ENCODE measurements at regions not wholly inside any gene's neighbourhood (a gene's known extent, or its start where the extent isn't known, plus 50 kb on each side); places are given as distances from the start of the nearest gene placed in this dataset.

DNA sequence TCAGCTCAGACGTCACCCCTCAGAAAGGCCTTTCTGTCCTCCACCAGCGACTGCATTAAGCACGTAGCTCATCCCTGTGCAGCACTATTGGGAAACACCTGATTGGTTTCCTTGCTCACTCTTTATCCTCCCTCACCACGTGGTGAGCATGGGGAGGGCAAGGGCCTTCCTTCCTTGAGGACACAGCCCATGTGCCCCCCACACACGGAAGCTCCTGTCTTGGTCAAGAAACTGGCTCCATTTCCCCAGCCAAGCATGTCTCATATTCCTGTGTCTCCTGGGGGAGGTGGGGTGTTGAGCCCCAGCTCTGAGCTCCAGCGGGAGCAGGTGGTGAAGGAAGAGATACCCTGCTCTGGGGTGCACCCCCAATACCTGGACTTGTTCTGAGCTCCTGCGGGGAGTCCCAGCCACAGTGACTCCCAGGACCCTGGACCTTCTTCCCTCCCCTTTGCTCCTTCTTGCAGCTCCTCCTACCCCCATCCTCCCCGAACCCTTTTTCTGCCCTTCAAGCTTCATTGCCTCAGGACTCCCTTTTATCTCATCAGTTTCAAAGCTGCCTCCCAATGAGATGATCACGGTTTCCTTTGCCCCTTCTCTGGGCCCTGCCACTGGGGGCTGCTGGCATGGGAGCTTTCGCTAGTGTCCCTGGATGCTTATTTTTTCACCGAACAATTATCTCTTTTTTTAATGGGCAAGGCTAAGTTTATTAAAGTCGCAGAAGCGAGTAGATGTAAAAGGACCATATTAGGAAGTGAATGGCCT is 230.1 kb downstream of the TFAP2C start:
- H3K27ac ChIP-seq: no peak overlapping the region
- H3K9me3 ChIP-seq (ENCODE audit: severe bottlenecking): no peaks in the 10 kb centered on the region
- no peak for DNase-seq
- no peak overlapping the region for H3K4me3 ChIP-seq (ENCODE audit: low read depth, low read length)
- TF ChIP-seq, protein P1, sequence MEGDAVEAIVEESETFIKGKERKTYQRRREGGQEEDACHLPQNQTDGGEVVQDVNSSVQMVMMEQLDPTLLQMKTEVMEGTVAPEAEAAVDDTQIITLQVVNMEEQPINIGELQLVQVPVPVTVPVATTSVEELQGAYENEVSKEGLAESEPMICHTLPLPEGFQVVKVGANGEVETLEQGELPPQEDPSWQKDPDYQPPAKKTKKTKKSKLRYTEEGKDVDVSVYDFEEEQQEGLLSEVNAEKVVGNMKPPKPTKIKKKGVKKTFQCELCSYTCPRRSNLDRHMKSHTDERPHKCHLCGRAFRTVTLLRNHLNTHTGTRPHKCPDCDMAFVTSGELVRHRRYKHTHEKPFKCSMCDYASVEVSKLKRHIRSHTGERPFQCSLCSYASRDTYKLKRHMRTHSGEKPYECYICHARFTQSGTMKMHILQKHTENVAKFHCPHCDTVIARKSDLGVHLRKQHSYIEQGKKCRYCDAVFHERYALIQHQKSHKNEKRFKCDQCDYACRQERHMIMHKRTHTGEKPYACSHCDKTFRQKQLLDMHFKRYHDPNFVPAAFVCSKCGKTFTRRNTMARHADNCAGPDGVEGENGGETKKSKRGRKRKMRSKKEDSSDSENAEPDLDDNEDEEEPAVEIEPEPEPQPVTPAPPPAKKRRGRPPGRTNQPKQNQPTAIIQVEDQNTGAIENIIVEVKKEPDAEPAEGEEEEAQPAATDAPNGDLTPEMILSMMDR (IDR thresholded peaks at IDR 0.05; ENCODE audit: low read depth, low read length): no peak
- H3K27me3 ChIP-seq (ENCODE audit: insufficient read depth, low read depth, severe bottlenecking): peaks cover 87% of the 10 kb centered on the region
- no peaks in the 10 kb centered on the region for H3K36me3 ChIP-seq

DNA sequence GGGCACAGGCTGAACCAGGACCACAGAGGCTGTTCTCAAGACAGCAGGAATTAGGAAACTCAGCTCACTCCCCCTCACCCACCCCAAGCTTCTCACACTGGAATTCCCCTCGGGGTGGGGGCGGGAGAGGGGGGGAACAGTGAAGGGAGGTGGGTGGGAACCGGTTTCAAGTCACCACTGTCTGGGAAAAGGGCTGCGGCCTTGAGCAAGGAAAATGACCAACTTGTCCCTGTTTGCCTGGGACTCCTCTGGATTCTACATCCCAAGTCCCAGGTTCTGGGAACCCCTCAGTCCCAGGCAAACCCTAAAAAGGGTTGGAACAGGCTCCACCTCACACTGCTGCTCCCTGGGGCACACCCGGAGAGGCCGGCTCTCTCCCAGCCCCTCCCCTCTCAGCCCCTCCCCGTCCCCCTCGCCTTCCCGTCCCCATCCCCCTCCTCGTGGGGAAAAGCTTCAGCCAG is 230.7 kb downstream of the TFAP2C start:
- no peaks in the 10 kb centered on the region for H3K9me3 ChIP-seq (ENCODE audit: severe bottlenecking)
- DNase-seq: no peak
- H3K27me3 ChIP-seq (ENCODE audit: insufficient read depth, low read depth, severe bottlenecking): peaks cover 89% of the 10 kb centered on the region
- H3K27ac ChIP-seq: no peak overlapping the region
- no peaks in the 10 kb centered on the region for H3K36me3 ChIP-seq
- no peak overlapping the region for H3K4me3 ChIP-seq (ENCODE audit: low read depth, low read length)
- TF ChIP-seq, protein P1 (IDR thresholded peaks at IDR 0.05; ENCODE audit: low read depth, low read length): no peak

DNA sequence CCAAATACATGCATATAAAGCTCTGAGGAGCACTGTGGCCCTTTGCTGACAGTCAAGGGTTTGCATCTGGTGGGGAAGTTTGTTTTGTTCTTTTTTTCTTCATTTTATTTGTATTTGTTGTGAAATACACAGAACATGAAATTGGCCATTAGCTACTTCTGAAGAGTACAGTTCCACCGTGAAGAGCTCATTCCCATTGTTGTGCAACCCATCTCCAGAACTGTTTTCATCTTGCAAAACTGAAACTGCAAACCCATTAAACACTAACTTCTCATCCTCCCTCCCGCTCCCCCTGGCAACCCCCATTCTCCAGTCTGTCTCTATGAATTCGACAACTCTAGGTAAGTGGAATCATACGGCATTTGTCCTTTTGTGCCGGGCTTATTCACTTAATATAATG is 231.3 kb downstream of the TFAP2C start:
- TF ChIP-seq, protein P1 (IDR thresholded peaks at IDR 0.05; ENCODE audit: low read depth, low read length): no peak
- Histone ChIP-seq H3K27ac (no peak overlapping the region), H3K36me3 (no peaks in the 10 kb centered on the region), H3K9me3 (ENCODE audit: severe bottlenecking) (no peaks in the 10 kb centered on the region), H3K27me3 (ENCODE audit: insufficient read depth, low read depth, severe bottlenecking) (peaks cover 87% of the 10 kb centered on the region), H3K4me3 (ENCODE audit: low read depth, low read length) (no peak overlapping the region)
- DNase-seq: no peak

DNA sequence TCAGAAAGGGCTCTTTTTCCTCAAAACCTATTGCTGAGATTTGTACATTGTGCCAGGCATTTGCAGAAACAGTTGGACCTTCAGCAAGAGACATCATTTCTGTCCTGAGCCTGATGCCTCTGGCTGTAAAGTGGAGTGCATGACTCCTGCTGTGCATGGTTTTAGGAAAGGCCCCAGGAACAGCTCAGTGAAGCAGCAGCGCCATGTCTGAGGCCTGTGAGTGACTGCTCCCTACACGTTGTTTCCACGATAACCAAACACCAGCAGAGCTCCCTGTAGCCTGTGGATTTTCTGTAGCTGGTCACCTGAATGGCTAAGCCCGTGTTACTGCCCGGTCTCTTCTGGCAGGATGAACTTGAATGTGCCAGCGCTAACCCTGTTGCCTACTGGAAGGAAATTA is 232.5 kb downstream of the TFAP2C start:
- DNase-seq: no peak

DNA sequence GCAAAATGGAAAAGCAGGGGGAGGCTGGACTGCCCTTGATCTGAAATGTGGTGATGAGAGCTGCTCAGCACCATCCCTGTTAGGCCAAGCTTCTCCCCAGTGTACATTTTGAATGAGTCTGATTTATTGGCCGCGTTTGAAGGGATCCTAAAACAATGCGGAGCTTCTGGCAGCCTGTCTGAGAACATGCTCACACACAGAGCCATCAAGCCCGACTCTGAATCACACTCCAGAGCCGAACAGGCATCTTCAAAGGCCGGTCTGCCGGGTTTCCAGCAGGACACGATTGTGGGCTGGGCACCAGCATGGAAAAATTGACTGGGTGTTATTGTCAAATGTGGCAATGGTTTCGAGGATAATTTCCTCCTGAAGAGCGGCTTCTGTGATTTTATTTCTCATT is 235.9 kb downstream of the TFAP2C start:
- Histone ChIP-seq H3K36me3 (no peaks in the 10 kb centered on the region), H3K4me3 (ENCODE audit: low read depth, low read length) (no peak overlapping the region), H3K9me3 (ENCODE audit: severe bottlenecking) (no peaks in the 10 kb centered on the region), H3K27me3 (ENCODE audit: insufficient read depth, low read depth, severe bottlenecking) (peaks cover 91% of the 10 kb centered on the region), H3K27ac (no peak overlapping the region)
- DNase-seq: no peak
- TF ChIP-seq, protein P1 (IDR thresholded peaks at IDR 0.05; ENCODE audit: low read depth, low read length): no peak

More for the DNA sequence above, 232.5 kb downstream of the TFAP2C start:
- Histone ChIP-seq H3K36me3 (no peaks in the 10 kb centered on the region), H3K27ac (no peak overlapping the region), H3K4me3 (ENCODE audit: low read depth, low read length) (no peak overlapping the region), H3K27me3 (ENCODE audit: insufficient read depth, low read depth, severe bottlenecking) (peaks cover 87% of the 10 kb centered on the region), H3K9me3 (ENCODE audit: severe bottlenecking) (no peaks in the 10 kb centered on the region)
- TF ChIP-seq, protein P1 (IDR thresholded peaks at IDR 0.05; ENCODE audit: low read depth, low read length): no peak

DNA sequence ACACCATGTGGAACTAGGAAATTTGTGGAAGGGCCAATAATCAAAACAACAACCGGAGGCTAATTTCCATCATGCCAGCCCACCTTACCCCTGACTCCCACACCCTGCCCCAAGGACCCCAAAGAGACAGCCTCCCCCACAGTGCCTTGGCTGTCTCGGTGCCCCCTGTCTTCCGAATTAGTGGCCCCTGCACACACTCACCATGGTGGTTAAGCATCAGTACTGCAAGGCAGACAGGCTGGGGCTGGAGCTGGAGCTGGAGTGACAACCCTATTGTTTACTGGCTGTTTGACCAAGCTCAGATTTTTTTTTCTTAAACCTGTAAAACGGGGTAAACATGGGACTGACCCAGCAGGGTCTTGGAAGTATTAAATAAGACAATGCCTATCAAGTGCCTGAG is 238.0 kb downstream of the TFAP2C start:
- H3K9me3 ChIP-seq (ENCODE audit: severe bottlenecking): no peaks in the 10 kb centered on the region
- peaks cover 85% of the 10 kb centered on the region for H3K27me3 ChIP-seq (ENCODE audit: insufficient read depth, low read depth, severe bottlenecking)
- no peak overlapping the region for H3K27ac ChIP-seq
- no peaks in the 10 kb centered on the region for H3K36me3 ChIP-seq
- TF ChIP-seq, protein P1 (IDR thresholded peaks at IDR 0.05; ENCODE audit: low read depth, low read length): no peak
- no peak for DNase-seq
- H3K4me3 ChIP-seq (ENCODE audit: low read depth, low read length): no peak overlapping the region

Data from WERI-Rb-1 (cell line).